Limb (tissue), 2 donors: ENCODE measurements at regions not wholly inside any gene's neighbourhood (a gene's known extent, or its start where the extent isn't known, plus 50 kb on each side); places are given as distances from the start of the nearest gene placed in this dataset.

ENCODE experiments used
- DNase-seq, 2 donors: peaks; one replicate each; pipeline ENCODE4 v3.0.0-alpha.2; 2016; ENCODE audit errors: extremely low spot score in 2 of 2

- peak in 1 of 2 donors; percentile 76 for DNase-seq
These were observed 493.3 kb downstream of the LMO7 start for GRCh38 chr13:76129305-76130000.

GRCh38 chr13:76127922-76128321 is 491.8 kb downstream of the LMO7 start:
- no peak for DNase-seq

DNA sequence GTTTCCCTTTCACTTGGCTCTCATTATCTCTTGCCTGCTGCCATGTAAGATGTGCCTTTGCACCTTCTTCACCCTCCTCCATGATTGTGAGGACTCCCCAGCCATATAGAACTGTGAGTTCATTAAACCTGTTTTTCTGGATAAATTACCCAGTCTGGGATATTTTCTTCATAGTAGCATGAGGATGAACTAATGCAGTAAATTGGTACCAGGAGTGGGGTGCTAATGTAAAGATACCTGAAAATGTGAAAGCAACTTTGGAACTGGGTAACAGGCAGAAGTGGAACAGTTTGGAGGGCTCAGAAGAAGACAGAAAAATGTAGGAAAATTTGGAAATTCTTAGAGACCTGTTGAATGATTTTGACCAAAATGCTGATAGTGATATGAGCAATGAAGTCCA is 487.4 kb downstream of the LMO7 start:
- DNase-seq = no peak

DNA sequence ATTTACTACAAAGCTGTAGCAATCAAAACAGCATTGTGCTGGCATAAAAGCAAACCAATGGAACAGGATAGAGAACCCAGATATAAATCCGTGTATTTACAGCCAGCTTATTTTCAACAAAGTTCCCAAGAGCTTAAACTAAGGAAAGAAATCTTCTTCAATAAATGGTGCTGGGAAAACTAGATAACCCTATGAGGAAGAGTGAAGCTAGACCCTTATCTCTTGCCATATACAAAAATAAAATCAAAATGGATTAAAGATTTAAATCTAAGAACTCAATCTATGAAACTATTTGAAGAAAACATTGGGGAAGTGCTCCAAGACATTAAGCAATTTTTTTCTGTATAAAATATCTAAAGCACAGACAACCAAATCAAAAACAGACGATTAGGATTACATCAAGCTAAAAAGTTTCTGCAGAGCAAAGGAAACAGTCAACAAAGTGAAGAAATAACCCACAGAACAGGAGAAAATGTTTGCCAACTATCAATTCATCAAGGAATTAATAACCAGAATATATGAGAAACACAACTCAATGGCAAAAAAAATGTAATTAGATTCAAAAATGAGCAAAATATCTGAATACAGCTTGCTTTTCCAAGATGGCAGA is 480.7 kb downstream of the LMO7 start:
- DNase-seq = no peak

GRCh38 chr13:76106763-76107162 is 470.6 kb downstream of the LMO7 start:
- no peak for DNase-seq

GRCh38 chr13:76094645-76095044 is 458.5 kb downstream of the LMO7 start:
- DNase-seq = no peak

- DNase-seq = no peak
These were observed 454.9 kb downstream of the LMO7 start for GRCh38 chr13:76091076-76091475.

- DNase-seq = no peak
These were observed 450.6 kb downstream of the LMO7 start for GRCh38 chr13:76086729-76087128.

DNA sequence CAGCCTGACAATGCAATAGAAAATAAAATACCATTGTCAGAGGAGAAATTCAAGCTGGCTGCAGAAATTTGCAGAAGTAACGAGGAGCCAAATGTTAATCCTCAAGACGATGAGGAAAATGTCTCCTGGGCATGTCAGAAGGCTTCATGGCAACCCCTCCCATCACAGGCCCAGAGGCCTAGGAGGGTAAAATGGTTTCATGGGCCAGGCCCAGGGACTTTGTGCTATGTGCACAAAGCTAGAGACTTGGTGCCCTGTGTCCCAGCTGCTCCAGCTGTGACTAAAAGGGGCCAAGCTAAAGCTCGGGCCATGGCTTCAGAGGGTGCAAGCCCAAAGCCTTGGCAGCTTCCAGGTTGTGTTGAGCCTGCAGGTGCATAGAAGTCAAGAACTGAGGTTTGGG is 431.7 kb downstream of the LMO7 start:
- no peak for DNase-seq

DNA sequence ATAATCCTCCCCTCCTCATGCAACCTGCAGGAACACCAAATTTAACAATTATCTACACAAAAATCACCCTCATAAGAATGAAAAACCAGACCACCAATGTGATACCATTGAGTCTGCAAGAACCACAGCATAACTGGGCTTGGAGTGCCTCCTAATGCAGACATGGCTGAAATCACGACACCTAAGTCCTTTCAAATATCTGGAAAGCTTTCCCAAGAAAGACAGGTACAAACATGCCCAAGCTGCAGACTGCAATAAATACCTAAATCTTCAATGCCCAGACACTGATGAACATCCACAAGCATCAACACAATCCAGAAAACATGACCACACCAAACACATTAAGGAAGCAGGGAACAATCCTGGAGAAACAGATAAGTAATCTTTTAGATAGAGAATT is 417.1 kb downstream of the LMO7 start:
- no peak for DNase-seq

- DNase-seq = no peak
These were observed 413.2 kb downstream of the LMO7 start for GRCh38 chr13:76049376-76049746.

GRCh38 chr13:76048675-76049375 is 412.7 kb downstream of the LMO7 start:
- DNase-seq = peak in 1 of 2 donors; percentile 18

DNA sequence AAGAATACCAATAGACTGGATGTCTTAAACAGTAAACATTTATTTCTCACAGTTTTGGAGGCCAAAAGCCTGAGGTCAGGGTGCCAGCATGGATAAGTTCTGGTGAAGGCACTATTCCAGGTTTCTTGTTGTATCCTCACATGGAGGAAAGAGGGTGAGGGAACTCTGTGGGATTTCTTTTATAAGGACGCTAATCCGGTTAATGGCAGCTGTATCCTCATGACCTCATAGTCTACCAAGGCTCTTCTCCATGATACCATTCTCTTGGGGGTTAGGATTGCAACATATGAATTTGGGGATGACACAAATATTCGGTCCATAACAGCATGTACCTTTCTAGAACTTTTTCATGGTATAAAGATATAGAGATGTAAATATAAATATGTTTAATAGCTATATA is 412.0 kb downstream of the LMO7 start:
- DNase-seq = no peak

- peak in 1 of 2 donors; percentile 27 for DNase-seq
These were observed 407.7 kb downstream of the LMO7 start for GRCh38 chr13:76043874-76044273.

DNA sequence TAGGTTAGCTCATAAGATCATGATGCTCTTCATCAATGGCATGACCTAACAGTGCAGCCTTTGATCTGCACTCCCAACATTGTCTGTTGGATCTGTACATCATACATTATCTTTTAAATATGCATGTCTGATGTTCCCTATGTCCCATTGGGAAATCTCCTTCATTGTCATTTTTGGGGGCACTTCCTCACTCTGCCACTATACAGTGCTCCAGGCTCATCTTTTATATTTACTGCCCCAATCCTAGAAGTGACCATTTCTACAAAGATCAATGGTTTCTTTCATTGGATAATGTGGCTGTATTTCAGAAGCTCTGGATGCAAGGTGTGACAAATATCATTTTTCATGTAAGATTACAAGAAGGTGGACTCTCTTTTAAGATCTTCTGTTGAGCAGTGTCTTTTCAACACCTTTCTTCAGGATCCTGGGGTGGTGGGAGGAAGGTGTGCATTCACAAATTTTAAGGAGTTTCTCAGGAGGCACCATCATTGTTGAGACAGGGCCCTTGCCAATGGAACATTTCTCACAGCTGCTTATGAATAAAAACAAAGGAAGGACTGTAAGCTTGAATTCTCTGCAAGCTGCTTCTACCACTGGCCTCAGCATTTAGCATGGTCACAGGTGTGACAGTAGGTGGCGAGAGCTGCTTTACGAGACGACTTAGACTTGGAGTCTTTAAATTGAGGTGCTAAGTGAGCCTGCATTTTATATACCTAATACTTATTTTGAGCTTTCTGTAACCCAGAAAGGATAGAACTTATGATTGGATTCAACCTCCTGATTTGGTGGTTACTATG is 403.0 kb downstream of the LMO7 start:
- DNase-seq = no peak

DNA sequence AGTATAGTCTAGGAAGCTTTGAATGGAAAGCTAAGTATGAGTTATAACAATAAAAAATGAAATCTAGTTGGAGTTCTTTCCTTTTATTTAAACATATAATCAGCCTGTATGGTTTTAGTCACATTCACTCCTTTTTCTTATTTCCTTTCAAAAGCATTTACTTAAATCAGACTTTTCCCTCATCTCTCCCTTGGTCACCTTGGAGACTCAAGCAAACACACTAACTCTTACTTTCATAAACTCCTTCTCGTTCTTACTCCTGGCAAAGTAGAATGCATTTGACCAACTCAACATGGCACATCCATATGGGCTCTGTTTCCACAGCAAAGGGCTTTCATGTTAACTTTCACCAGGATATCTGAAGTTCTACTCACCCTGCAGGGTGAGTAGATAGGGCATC is 400.0 kb downstream of the LMO7 start:
- no peak for DNase-seq

DNA sequence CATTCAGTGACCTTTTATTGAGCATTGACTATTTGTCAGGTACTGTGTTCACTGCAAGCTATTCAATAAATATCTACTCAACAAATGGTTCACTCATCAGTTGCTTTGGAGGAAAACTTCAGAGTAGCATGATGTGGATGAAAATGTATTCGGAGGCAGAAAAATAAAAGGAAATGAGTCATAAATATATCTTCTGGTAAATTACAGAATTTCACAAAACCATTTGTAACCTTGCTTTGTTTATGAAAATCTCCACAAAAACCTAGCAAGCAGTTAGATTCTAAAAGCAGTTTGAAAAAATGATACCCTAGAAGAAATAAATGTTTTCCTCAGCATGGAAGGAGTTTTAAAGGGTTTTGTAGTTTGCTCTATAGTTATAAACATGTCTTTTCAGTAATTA is 399.6 kb downstream of the LMO7 start:
- no peak for DNase-seq

DNA sequence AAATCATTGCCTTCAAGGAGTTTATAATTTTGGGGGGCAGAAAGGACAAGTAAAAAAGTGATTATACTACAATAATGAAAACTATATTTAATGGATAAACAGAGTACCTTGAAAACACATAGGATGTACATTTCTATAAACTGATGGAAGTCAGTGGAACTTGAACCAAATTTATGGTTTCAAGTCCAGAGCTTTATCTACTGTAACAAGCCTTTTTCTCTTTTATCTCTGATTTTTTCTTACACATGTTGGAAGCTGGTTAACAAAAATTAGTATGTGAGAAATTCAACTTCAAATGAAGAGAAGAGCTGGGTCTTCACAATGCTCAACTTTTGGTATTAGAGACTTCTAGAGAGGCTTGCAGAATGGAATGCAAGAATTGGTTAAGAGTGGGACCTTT is 393.6 kb downstream of the LMO7 start:
- DNase-seq = no peak

DNA sequence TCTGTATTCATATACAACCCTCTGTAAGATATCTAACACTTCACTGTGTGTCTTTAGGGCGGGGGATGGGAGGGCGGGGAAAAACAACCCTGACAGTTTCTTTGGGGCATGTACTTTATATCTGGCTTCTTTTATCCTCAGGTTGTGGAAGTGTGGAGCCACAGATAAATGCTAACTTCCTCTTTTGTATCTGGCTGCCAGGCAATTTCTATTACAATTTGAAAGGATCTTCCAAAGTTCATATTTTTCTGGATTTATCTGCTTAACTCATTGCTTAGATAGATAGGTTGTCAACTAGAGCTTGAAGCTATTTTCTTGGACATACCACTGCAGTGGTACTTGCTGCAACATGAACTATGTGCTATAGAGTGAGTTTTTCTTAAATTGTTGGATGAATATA is 393.0 kb downstream of the LMO7 start:
- no peak for DNase-seq

DNA sequence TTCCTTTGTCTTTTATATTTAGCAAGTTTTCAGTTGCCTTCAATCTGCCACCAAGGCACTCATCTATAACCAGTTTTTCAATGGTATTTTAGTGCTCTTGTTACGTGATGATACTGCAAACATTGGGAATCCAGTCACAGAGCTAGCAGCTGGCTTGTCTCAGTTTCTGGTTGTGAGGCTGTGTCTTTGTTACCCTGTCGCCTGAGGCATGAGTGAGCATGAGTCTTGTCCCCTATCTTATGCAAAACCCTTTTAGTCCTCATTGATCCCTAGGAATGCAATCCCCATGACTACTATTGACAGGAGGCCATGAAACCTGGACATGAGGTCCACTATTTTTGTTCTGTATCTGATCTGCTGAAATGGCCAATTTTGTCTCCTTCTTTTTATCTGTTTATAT is 391.0 kb downstream of the LMO7 start:
- no peak for DNase-seq

GRCh38 chr13:76025392-76025791 is 389.3 kb downstream of the LMO7 start:
- DNase-seq = no peak

- no peak for DNase-seq
These were observed 388.0 kb downstream of the LMO7 start for GRCh38 chr13:76024151-76024550.
